Caco-2 (cell line): ENCODE measurements at regions not wholly inside any gene's neighbourhood (a gene's known extent, or its start where the extent isn't known, plus 50 kb on each side); places are given as distances from the start of the nearest gene placed in this dataset.

Experiments used
- BruUV-seq: library from RNA; stranded (reverse); fragments of 400-500 nt; replicated peaks from 2 replicates; lab custom pipeline; 2021; lab: Mats Ljungman, UMichigan
- CTCF ChIA-PET: fragments of 300-600 bp; sonication (Branson Sonifier 250); formaldehyde crosslinking; loops from one replicate; lab custom pipeline; 2022; ENCODE audit warnings: antibody characterized with exemption; lab: Charles Lee
- POLR2A ChIA-PET: fragments of 300-600 bp; sonication (Branson Sonifier 250); formaldehyde crosslinking; loops from one replicate; lab custom pipeline; 2022; ENCODE audit warnings: antibody characterized with exemption; lab: Charles Lee
- DNase-seq, 2 experiments: peaks; one replicate each; pipeline versions ENCODE4 v3.0.0 to v3.0.0-alpha.2; 2020 to 2022
- H3K27me3 ChIP-seq: replicated peaks from 2 replicates; pipeline ENCODE4 v1.6.0; 2011; ENCODE audit warnings: low read length; ENCODE audit not compliant: control insufficient read depth, insufficient read depth
- H3K36me3 ChIP-seq: 2 replicates; pipeline ENCODE4 v1.5.1; 2011; ENCODE audit warnings: low read length; ENCODE audit not compliant: control insufficient read depth, insufficient read depth
- H3K4me1 ChIP-seq: fragments of 250-450 bp; sonication (Bioruptor Pico); 2 replicates; pipeline ENCODE4 v1.5.1; 2020; ENCODE audit warnings: mild to moderate bottlenecking
- H3K4me3 ChIP-seq: 2 replicates; pipeline ENCODE4 v1.5.1; 2011; ENCODE audit warnings: low read depth, mild to moderate bottlenecking, control low read depth, low read length
- H3K9me3 ChIP-seq: fragments of 250-450 bp; sonication (Bioruptor Pico); 2 replicates; pipeline ENCODE4 v1.5.1; 2020; ENCODE audit warnings: mild to moderate bottlenecking, moderate library complexity
- H3K27ac Mint-ChIP-seq: one replicate; pipeline ENCODE4 v1.8.0; 2022; ENCODE audit warnings: mixed read lengths; ENCODE audit not compliant: unreplicated experiment
- H3K27me3 Mint-ChIP-seq: one replicate; pipeline ENCODE4 v1.8.0; 2022; ENCODE audit warnings: mixed read lengths; ENCODE audit not compliant: insufficient read depth, unreplicated experiment
- H3K36me3 Mint-ChIP-seq: one replicate; pipeline ENCODE4 v1.8.0; 2022; ENCODE audit warnings: mild to moderate bottlenecking, mixed read lengths; ENCODE audit not compliant: insufficient read depth, unreplicated experiment
- H3K4me1 Mint-ChIP-seq: one replicate; pipeline ENCODE4 v1.8.0; 2022; ENCODE audit warnings: low read depth, mixed read lengths; ENCODE audit not compliant: unreplicated experiment
- H3K4me3 Mint-ChIP-seq: one replicate; pipeline ENCODE4 v1.8.0; 2022; ENCODE audit warnings: mild to moderate bottlenecking, moderate library complexity, mixed read lengths; ENCODE audit not compliant: unreplicated experiment
- H3K9me3 Mint-ChIP-seq: one replicate; pipeline ENCODE4 v1.8.0; 2022; ENCODE audit warnings: mixed read lengths; ENCODE audit not compliant: unreplicated experiment
- CTCF ChIP-seq, 2 experiments: fragments of 200-600 bp in 1 of 2; IDR thresholded peaks; 1 replicate in 1 of 2; 2 replicates in 1 of 2; pipeline versions ENCODE4 v1.5.1 to v1.8.0; 2011 to 2022; ENCODE audit warnings: antibody characterized with exemption in 1 of 2, control low read depth in 1 of 2, inconsistent platforms in 1 of 2, low read depth in 1 of 2, low read length in 1 of 2, mild to moderate bottlenecking in 1 of 2, moderate library complexity in 1 of 2; ENCODE audit not compliant: insufficient read depth in 1 of 2, severe bottlenecking in 1 of 2, unreplicated experiment in 1 of 2
- intact Hi-C: fragments of 100-400 bp; cut with micrococcal nuclease; formaldehyde crosslinking; loops from one replicate; pipeline ENCODE4 v1.10.0; 2022; ENCODE audit not compliant: unreplicated experiment

GRCh38 chr21:38912102-38912629 lies 106.4 kb downstream of the ETS2 start:
- Mint-ChIP-seq H3K36me3 (no peaks in the 10 kb centered on the region), H3K9me3 (peaks cover 9% of the 10 kb centered on the region), H3K27me3 (no peaks in the 10 kb centered on the region), H3K4me3 (no peak overlapping the region), H3K27ac (no peak overlapping the region), H3K4me1 (peaks cover 24% of the 10 kb centered on the region)
- DNase-seq = no peak
- no peak for TF ChIP-seq CTCF (IDR thresholded peaks at IDR 0.05; ENCODE audit: insufficient read depth in 1 of 2, low read depth in 1 of 2, low read length in 1 of 2, severe bottlenecking in 1 of 2, unreplicated experiment in 1 of 2)
- H3K36me3 ChIP-seq = no peaks in the 10 kb centered on the region
- peaks cover 44% of the 10 kb centered on the region for H3K4me1 ChIP-seq
- CTCF ChIA-PET = no interaction called here
- H3K27me3 ChIP-seq = no peaks in the 10 kb centered on the region
- H3K4me3 ChIP-seq = no peak overlapping the region
- POLR2A ChIA-PET = no interaction called here
- no peaks in the 10 kb centered on the region for H3K9me3 ChIP-seq
- BruUV-seq = no TSS peak
- intact Hi-C loops = loop anchor here (2.0 to 10.0 kb wide), 4 partner anchors 47 to 173 kb away; partner anchors contain the start of gene ETS2

GRCh38 chr21:38911484-38912101 lies 105.9 kb downstream of the ETS2 start:
- ChIA-PET CTCF (no interaction called here), POLR2A (no interaction called here)
- H3K9me3 Mint-ChIP-seq = peaks cover 9% of the 10 kb centered on the region
- no peak overlapping the region for H3K27ac Mint-ChIP-seq
- no peaks in the 10 kb centered on the region for H3K36me3 Mint-ChIP-seq
- peaks cover 19% of the 10 kb centered on the region for H3K4me1 Mint-ChIP-seq
- Histone ChIP-seq H3K4me3 (no peak overlapping the region), H3K4me1 (peaks cover 45% of the 10 kb centered on the region), H3K36me3 (no peaks in the 10 kb centered on the region), H3K9me3 (no peaks in the 10 kb centered on the region), H3K27me3 (no peaks in the 10 kb centered on the region)
- no peak for DNase-seq
- H3K27me3 Mint-ChIP-seq = no peaks in the 10 kb centered on the region
- no TSS peak for BruUV-seq
- no peak for TF ChIP-seq CTCF (IDR thresholded peaks at IDR 0.05; ENCODE audit: insufficient read depth in 1 of 2, low read depth in 1 of 2, low read length in 1 of 2, severe bottlenecking in 1 of 2, unreplicated experiment in 1 of 2)
- no peak overlapping the region for H3K4me3 Mint-ChIP-seq
- intact Hi-C loops = loop anchor here (2.0 to 10.0 kb wide), 4 partner anchors 47 to 173 kb away; partner anchors contain the start of gene ETS2

- Mint-ChIP-seq H3K27me3 (no peaks in the 10 kb centered on the region), H3K27ac (no peak overlapping the region), H3K9me3 (peaks cover 9% of the 10 kb centered on the region), H3K4me1 (peaks cover 14% of the 10 kb centered on the region), H3K36me3 (no peaks in the 10 kb centered on the region), H3K4me3 (no peak overlapping the region)
- Histone ChIP-seq H3K4me1 (peaks cover 37% of the 10 kb centered on the region), H3K27me3 (no peaks in the 10 kb centered on the region), H3K4me3 (no peak overlapping the region), H3K9me3 (no peaks in the 10 kb centered on the region), H3K36me3 (no peaks in the 10 kb centered on the region)
- DNase-seq = no peak
- POLR2A ChIA-PET = no interaction called here
- intact Hi-C loops = loop anchor here (10.0 kb wide), 3 partner anchors 106 to 174 kb away; partner anchors contain the start of gene ETS2
- TF ChIP-seq CTCF (IDR thresholded peaks at IDR 0.05; ENCODE audit: insufficient read depth in 1 of 2, low read depth in 1 of 2, low read length in 1 of 2, severe bottlenecking in 1 of 2, unreplicated experiment in 1 of 2) = no peak
- no TSS peak for BruUV-seq
- CTCF ChIA-PET = no interaction called here
Measured at GRCh38 chr21:38910390-38911067, 104.8 kb downstream of the ETS2 start.
